GM23338 (cell line): ENCODE measurements at regions not wholly inside any gene's neighbourhood (a gene's known extent, or its start where the extent isn't known, plus 50 kb on each side); places are given as distances from the start of the nearest gene placed in this dataset.

Experiments used
- CREB1 ChIP-seq: fragments of 250-450 bp; sonication (Bioruptor Pico); IDR thresholded peaks from 2 replicates; pipeline ENCODE4 v1.5.0; 2020; ENCODE audit warnings: low read depth, mild to moderate bottlenecking, moderate library complexity
- CTCF ChIP-seq, 2 experiments: fragments of 200-600 bp in 1 of 2; sonication (generic) in 1 of 2; conservative IDR thresholded peaks; 2 replicates each; pipeline versions ENCODE4 v1.5.1 to v1.6.1; 2016 to 2017; ENCODE audit warnings: antibody characterized with exemption in 2 of 2, low read depth in 2 of 2, mild to moderate bottlenecking in 2 of 2, moderate library complexity in 1 of 2
- POLR2AphosphoS5 ChIP-seq: IDR thresholded peaks from 2 replicates; pipeline ENCODE4 v1.6.1; 2016; ENCODE audit warnings: antibody characterized with exemption, low read depth
- REST ChIP-seq: IDR thresholded peaks from one replicate; pipeline ENCODE4 v1.6.1; 2018; ENCODE audit warnings: antibody characterized with exemption; ENCODE audit not compliant: unreplicated experiment

- TF ChIP-seq CTCF (conservative IDR thresholded peaks at IDR 0.05; ENCODE audit: low read depth in 2 of 2) (no peak), REST (no peak), CREB1 (CRISPR knock-in tag) (0 out of 2 replicates have a peak, but pooled peaks have one; percentile 5), POLR2AphosphoS5 (no peak)
Measured at GRCh38 chr3:41026394-41027177, 172.7 kb upstream of the CTNNB1 start.
